ENCODE measurements at regions not wholly inside any gene's neighbourhood (a gene's known extent, or its start where the extent isn't known, plus 50 kb on each side); places are given as distances from the start of the nearest gene placed in this dataset.

DNA sequence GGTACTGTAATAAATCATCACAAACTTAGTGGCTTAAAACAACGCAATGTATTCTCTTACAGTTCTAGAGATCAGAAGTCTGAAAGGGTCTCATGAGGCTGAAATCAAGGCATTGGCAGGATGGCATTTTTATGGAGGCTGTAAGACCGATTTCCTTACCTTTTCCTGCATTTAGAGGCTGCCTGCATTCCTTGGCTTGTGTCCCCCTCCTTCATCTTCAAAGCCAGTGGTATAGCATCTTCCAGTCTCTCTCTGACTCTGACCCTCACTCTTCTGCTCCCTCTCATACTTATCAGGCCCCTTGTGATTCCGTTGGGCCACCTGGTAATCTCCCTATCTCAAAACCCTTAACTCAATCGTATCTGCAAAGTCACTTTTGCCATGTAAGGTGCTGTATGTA, 258.2 kb upstream of the JADE1 start:
- Histone ChIP-seq H3K4me2 (ENCODE audit: low read length) (no peak overlapping the region), H3K27ac (no peak overlapping the region), H3K79me2 (no peaks in the 10 kb centered on the region), H3K4me3 (ENCODE audit: low read depth, low read length) (no peak overlapping the region), H3K4me1 (no peaks in the 10 kb centered on the region), H3K27me3 (ENCODE audit: control insufficient read depth, insufficient read depth, low read length) (no peaks in the 10 kb centered on the region), H3K36me3 (ENCODE audit: control insufficient read depth, insufficient read depth, low read length) (no peaks in the 10 kb centered on the region), H3K9me3 (ENCODE audit: control insufficient read depth, low read length) (no peaks in the 10 kb centered on the region), H3K9ac (no peak overlapping the region), H2AFZ (no peak overlapping the region)
- TF ChIP-seq, protein P1, sequence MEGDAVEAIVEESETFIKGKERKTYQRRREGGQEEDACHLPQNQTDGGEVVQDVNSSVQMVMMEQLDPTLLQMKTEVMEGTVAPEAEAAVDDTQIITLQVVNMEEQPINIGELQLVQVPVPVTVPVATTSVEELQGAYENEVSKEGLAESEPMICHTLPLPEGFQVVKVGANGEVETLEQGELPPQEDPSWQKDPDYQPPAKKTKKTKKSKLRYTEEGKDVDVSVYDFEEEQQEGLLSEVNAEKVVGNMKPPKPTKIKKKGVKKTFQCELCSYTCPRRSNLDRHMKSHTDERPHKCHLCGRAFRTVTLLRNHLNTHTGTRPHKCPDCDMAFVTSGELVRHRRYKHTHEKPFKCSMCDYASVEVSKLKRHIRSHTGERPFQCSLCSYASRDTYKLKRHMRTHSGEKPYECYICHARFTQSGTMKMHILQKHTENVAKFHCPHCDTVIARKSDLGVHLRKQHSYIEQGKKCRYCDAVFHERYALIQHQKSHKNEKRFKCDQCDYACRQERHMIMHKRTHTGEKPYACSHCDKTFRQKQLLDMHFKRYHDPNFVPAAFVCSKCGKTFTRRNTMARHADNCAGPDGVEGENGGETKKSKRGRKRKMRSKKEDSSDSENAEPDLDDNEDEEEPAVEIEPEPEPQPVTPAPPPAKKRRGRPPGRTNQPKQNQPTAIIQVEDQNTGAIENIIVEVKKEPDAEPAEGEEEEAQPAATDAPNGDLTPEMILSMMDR (IDR thresholded peaks at IDR 0.05): no peak

DNA sequence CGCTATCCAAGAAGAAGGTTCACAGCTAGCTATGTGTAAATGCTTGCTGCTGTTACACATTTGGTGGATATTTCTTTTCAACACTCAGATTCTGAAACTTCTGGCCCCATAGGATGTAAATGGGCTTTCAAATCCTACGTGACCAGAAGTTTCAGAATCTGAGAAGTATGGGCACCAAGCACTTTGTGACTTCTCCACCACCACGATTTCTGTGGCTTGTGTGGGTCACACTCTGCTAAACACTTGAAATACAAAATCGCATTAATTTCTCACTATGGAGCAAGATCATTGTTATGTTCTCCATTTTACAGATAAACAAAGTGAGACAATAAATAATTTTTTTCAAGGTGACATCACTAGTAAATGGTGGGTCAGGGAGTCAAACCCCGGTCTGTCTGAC, 259.4 kb upstream of the JADE1 start:
- H3K9me3 ChIP-seq (ENCODE audit: control insufficient read depth, low read length): no peaks in the 10 kb centered on the region
- H3K36me3 ChIP-seq (ENCODE audit: control insufficient read depth, insufficient read depth, low read length): no peaks in the 10 kb centered on the region
- H3K4me1 ChIP-seq: no peaks in the 10 kb centered on the region
- H3K9ac ChIP-seq: no peak overlapping the region
- TF ChIP-seq, protein P1 (IDR thresholded peaks at IDR 0.05): no peak
- H3K4me3 ChIP-seq (ENCODE audit: low read depth, low read length): no peak overlapping the region
- no peak overlapping the region for H3K27ac ChIP-seq
- no peak overlapping the region for H2AFZ ChIP-seq
- no peaks in the 10 kb centered on the region for H3K79me2 ChIP-seq
- H3K4me2 ChIP-seq (ENCODE audit: low read length): no peak overlapping the region
- no peaks in the 10 kb centered on the region for H3K27me3 ChIP-seq (ENCODE audit: control insufficient read depth, insufficient read depth, low read length)

GRCh38 chr4:128549636-128550035, 259.9 kb upstream of the JADE1 start:
- Histone ChIP-seq H3K36me3 (ENCODE audit: control insufficient read depth, insufficient read depth, low read length) (no peaks in the 10 kb centered on the region), H3K27ac (no peak overlapping the region), H3K4me3 (ENCODE audit: low read depth, low read length) (no peak overlapping the region), H3K27me3 (ENCODE audit: control insufficient read depth, insufficient read depth, low read length) (no peaks in the 10 kb centered on the region), H3K4me1 (no peaks in the 10 kb centered on the region), H3K4me2 (ENCODE audit: low read length) (no peak overlapping the region), H3K79me2 (no peaks in the 10 kb centered on the region), H2AFZ (no peak overlapping the region), H3K9me3 (ENCODE audit: control insufficient read depth, low read length) (no peaks in the 10 kb centered on the region), H3K9ac (no peak overlapping the region)
- TF ChIP-seq, protein P1 (IDR thresholded peaks at IDR 0.05): no peak

- Histone ChIP-seq H3K27me3 (ENCODE audit: control insufficient read depth, insufficient read depth, low read length) (no peaks in the 10 kb centered on the region), H3K9ac (no peak overlapping the region), H3K9me3 (ENCODE audit: control insufficient read depth, low read length) (no peaks in the 10 kb centered on the region), H3K4me1 (peaks cover 3% of the 10 kb centered on the region), H3K36me3 (ENCODE audit: control insufficient read depth, insufficient read depth, low read length) (no peaks in the 10 kb centered on the region), H3K4me2 (ENCODE audit: low read length) (no peak overlapping the region), H2AFZ (no peak overlapping the region), H3K4me3 (ENCODE audit: low read depth, low read length) (no peak overlapping the region), H3K79me2 (no peaks in the 10 kb centered on the region), H3K27ac (no peak overlapping the region)
- TF ChIP-seq, protein P1 (IDR thresholded peaks at IDR 0.05): no peak
Observed at GRCh38 chr4:128548381-128548780, 260.8 kb upstream of the PGRMC2 start.

DNA sequence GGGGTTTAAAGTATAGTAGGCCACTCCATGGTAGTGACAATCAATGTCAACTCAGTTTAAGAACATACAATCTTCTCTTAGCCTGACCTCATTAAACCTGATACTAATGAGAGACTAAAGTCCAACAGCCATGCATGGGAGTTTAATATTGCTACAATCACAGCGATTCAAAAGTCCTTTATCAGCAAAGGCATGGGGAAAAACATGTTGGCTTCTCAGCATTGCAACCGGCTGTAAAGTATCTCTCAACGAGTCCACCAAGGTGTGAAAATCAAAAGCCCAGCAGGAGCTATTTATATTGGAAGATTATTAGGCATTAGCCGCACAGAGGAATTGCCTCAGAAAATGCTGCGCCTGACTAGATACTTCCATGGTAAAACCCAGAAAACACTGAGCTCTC, 256.7 kb upstream of the PGRMC2 start:
- no peak overlapping the region for H2AFZ ChIP-seq
- no peak overlapping the region for H3K4me2 ChIP-seq (ENCODE audit: low read length)
- no peak overlapping the region for H3K4me3 ChIP-seq (ENCODE audit: low read depth, low read length)
- peaks cover 3% of the 10 kb centered on the region for H3K4me1 ChIP-seq
- no peaks in the 10 kb centered on the region for H3K36me3 ChIP-seq (ENCODE audit: control insufficient read depth, insufficient read depth, low read length)
- TF ChIP-seq, protein P1 (IDR thresholded peaks at IDR 0.05): no peak
- no peaks in the 10 kb centered on the region for H3K27me3 ChIP-seq (ENCODE audit: control insufficient read depth, insufficient read depth, low read length)
- H3K9me3 ChIP-seq (ENCODE audit: control insufficient read depth, low read length): no peaks in the 10 kb centered on the region
- H3K79me2 ChIP-seq: no peaks in the 10 kb centered on the region
- H3K9ac ChIP-seq: no peak overlapping the region
- no peak overlapping the region for H3K27ac ChIP-seq

Measured in parathyroid adenoma (tissue), 2 donors.